ENCODE measurements at regions not wholly inside any gene's neighbourhood (a gene's known extent, or its start where the extent isn't known, plus 50 kb on each side); places are given as distances from the start of the nearest gene placed in this dataset.
A peak's percentile ranks its signal among the peaks of the same experiment; 100 is the strongest.

DNA sequence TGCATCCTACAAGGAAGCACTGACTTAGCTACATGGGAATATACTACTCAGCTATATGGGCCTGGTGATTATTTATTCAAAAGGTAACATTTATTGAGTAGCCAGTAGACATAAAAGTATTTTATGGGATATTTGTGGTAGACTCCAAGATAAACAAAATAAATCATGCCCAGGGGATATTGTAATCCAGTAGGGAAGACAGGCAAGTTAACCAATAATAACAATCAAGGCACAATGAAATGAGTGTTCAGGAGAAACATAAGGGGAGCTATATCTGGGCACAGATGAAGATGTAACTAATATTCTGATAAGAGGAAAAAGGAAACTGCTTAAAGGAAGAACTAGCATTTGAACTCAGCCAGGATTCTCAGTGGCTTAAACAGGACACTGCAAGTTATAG is 161.4 kb upstream of the MTNR1B start:
- DNase-seq = no peak

GRCh38 chr11:92810423-92811064 is 158.9 kb upstream of the MTNR1B start:
- no peak for DNase-seq

DNA sequence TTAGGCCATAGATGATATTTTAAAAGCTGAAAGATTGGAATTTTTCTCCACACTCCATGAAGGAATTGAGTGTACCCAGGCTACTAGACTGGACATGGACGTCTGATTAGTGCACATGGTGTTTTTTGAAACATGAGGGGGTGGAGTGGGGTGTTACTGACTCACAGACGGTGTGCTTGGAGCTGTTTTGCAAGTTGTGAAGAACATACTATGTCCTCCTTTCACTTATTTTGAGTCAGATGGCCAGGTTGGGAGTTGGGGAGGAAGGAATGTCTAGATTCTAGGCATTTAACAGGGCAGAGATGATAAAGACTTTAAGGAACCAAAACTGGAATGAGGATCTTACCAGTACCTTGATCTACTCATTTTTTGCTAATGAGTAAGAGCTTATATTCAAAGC is 158.1 kb upstream of the MTNR1B start:
- DNase-seq = no peak

GRCh38 chr11:92812841-92813240 is 156.6 kb upstream of the MTNR1B start:
- DNase-seq = no peak

DNA sequence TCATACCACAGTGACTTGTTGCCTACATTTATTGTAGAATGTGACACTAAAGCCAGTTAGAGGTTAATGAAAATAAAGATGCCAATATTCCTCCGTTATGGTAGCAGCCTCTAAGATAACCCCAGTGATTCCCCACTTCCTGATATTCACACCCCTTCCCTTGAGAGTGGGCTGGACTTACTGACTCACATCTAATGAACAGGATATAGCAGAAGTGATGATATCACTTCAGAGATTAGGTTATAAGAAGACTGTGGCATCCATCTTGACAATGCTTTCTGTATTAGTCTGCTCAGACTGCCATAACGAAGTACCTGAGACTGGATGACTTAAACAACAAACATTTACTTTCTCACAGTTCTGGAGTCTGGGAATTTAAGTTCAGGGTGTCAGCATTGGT is 149.6 kb upstream of the MTNR1B start:
- DNase-seq = no peak

DNA sequence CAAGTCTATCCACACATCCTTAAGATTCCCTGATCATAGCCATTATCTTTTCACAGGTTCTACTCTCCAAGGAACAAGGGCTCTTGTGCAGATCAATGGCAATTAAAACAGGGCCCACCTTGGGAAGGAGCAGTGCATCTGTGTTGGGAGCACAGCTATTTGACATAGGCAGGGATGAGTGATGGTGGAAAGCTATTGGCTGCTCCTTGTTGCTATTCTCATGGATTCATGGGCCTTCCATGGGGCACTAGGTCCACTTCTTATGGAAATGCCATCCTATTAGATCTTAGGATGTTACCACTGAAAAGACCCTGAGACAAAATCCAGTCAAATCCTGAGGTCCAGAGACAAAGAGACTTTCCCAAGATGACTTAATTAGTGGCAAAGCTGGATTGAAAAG is 148.6 kb upstream of the MTNR1B start:
- DNase-seq = no peak

DNA sequence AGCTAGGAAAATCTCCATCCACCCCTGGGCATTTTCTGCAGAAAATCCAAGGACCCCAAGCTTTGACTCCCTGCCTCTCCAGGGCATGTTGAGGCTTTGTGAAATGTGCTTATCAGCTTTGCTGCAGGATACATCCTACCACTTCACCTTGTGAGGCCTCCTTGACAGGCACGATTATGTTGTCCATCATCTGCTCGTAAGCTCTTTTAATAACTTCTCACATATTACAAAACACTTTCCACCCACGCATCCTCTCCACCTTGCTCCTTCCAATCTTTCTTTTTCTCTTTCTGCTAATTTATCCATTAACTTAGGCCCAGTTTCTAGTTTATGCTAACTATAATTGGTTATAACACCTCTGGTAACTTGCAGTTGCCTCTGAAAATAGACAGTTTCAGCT is 147.0 kb upstream of the MTNR1B start:
- no peak for DNase-seq

- no peak for DNase-seq
Measured at GRCh38 chr11:92826136-92826535, 143.3 kb upstream of the MTNR1B start.

GRCh38 chr11:92826603-92827002 is 142.8 kb upstream of the MTNR1B start:
- no peak for DNase-seq

GRCh38 chr11:92827132-92827531 is 142.3 kb upstream of the MTNR1B start:
- no peak for DNase-seq

- no peak for DNase-seq
Measured at GRCh38 chr11:92828556-92828955, 140.9 kb upstream of the MTNR1B start.

DNA sequence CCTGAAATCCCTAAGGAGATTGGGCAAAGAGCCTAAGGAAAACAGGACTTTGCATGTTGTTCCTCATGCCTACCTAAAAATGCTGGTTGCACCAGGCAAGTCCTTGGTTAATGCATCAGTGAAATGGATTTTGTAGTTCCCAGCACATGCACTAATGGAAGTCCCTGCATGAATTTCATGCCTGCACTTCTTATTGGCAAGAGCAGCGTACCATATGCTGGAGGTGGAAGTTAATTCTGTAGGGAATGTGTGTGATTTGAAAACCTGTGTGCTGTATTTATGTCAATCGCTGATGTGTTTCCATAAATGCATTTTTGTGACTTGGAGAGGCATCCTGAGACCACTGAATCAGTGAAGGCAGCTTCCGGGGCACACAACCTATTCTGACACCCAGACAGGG is 140.3 kb upstream of the MTNR1B start:
- no peak for DNase-seq

- no peak for DNase-seq
Measured at GRCh38 chr11:92829671-92830070, 139.8 kb upstream of the MTNR1B start.

- peak; percentile 87 for DNase-seq
Measured at GRCh38 chr11:92830377-92831155, 138.9 kb upstream of the MTNR1B start.

- no peak for DNase-seq
Measured at GRCh38 chr11:92834296-92835020, 135.0 kb upstream of the MTNR1B start.

DNA sequence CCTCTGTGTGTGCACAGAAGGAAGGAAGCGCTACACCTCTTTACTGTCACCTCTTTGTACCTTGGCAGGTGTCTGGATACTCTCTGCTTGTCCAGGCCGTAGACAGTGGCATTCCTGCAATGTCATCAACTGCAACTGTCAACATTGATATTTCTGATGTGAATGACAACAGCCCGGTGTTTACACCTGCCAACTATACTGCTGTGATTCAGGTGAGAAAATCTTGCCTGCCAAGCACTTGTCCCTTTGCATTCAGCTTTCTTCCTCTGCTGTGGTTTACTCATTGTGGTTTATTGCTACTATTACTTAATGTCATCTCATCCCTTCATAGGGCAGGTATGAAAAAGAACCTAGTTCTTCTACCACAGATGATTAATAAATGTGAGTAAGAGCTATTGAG is 131.9 kb upstream of the MTNR1B start:
- peak; percentile 83 for DNase-seq

- DNase-seq = peak; percentile 74
Measured at GRCh38 chr11:92838759-92839310, 130.6 kb upstream of the MTNR1B start.

DNA sequence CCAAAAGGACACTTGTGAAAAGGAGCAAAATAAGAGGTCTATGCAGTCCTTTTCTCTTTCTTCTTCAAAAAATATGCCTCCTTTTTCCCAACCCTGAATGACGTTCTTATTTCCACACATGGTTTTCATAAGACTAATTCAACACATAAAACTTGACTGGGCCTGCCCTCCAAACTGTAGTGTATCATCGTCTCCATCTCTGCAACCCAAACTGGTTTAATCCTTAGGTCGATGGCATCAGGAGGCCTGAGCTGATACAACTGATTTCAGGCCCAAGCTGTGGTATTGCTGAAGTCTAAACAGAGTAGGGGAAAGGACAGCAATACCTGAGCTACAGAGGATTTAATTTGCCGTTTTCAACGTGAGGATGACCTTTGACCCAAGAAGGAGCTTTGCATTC is 130.0 kb upstream of the MTNR1B start:
- DNase-seq = peak; percentile 18

- DNase-seq = no peak
Measured at GRCh38 chr11:92841719-92842118, 127.7 kb upstream of the MTNR1B start.

DNA sequence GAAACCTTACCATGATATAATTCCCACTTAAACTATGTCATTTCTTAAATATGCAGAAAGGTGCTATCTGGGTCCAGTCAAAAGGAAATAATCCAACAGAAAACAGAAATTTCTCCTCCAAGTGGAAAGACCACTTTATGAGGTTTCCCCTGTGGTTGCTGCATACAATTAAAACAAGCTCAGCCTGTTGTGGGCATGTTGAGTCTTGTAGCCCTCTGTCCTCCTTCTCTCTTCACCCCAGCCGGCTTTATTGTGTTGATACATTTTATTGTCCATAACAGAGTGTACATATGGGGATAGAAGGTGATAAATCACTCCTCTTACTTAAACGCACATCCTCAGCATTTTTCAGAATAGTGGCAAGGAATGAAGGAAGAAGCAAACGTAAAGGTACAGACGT is 126.0 kb upstream of the MTNR1B start:
- DNase-seq = peak; percentile 86

- DNase-seq = no peak
Measured at GRCh38 chr11:92844197-92844596, 125.3 kb upstream of the MTNR1B start.

DNA sequence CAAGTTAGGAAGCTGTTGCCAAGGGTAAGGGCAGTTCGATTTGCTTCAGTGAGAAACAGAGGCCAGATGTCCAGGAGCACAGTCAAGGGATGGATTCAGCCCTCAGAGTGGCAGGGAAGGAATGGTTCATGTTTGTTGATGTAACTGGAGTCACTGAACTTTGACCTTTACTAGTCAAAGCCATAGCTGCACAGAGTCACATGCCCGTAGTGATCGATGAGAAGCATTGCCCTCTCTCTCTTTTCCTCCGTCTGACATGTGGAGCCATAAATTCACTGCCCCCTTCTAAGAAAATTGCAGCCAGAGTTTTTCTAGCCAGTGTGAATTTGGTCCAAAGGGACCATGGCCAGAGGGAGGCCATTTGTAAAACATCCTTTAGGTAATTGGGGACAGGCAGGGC is 124.1 kb upstream of the MTNR1B start:
- no peak for DNase-seq

DNA sequence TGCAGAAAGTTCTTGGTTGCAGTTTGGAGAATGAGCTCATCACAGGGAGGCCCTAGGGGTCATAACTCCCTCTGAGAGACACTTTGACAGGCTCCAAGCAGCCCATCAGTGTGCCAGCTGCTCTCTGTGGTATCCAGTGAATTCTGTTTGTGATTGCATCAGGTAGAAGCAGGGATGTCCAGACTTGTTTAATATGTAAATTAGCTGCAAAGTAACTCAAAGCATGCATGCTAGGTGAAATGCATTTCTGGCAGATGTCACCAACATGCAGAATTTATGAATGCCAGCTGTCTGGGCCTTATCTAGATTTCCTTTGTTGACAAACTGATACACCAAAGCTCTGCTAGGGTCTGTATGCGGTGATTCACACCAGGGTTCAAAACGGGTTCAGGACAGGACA is 123.6 kb upstream of the MTNR1B start:
- DNase-seq = peak; percentile 55
